GM12892 (cell line): ENCODE measurements at regions not wholly inside any gene's neighbourhood (a gene's known extent, or its start where the extent isn't known, plus 50 kb on each side); places are given as distances from the start of the nearest gene placed in this dataset.

Experiments used
- POLR2A ChIP-seq: IDR thresholded peaks from 2 replicates; pipeline ENCODE4 v1.6.1; 2011; ENCODE audit warnings: low read depth, low read length, control low read depth
- POLR2AphosphoS5 ChIP-seq: IDR thresholded peaks from 2 replicates; pipeline ENCODE4 v1.6.1; 2011; ENCODE audit warnings: low read depth, low read length, control low read depth

GRCh38 chr2:155830817-155831579 lies 501.5 kb downstream of the NR4A2 start:
- TF ChIP-seq POLR2A (no peak), POLR2AphosphoS5 (no peak)
